ENCODE measurements at regions not wholly inside any gene's neighbourhood (a gene's known extent, or its start where the extent isn't known, plus 50 kb on each side); places are given as distances from the start of the nearest gene placed in this dataset.

- no peak for DNase-seq (ENCODE audit: low spot score)
- Histone ChIP-seq H3K27ac (ENCODE audit: low read depth, low read length, poor library complexity, severe bottlenecking) (no peak overlapping the region), H3K4me1 (ENCODE audit: insufficient read depth, low read length, poor library complexity, severe bottlenecking) (no peaks in the 10 kb centered on the region), H3K4me3 (ENCODE audit: low read depth, low read length, poor library complexity, severe bottlenecking) (no peak overlapping the region), H3K9me3 (ENCODE audit: low read depth, low read length, poor library complexity, severe bottlenecking) (no peaks in the 10 kb centered on the region), H3K27me3 (replicated peaks; ENCODE audit: insufficient read depth, low read depth, low read length, poor library complexity) (no peaks in the 10 kb centered on the region), H3K36me3 (ENCODE audit: insufficient read depth, low read length, poor library complexity, severe bottlenecking) (no peaks in the 10 kb centered on the region)
- CTCF ChIA-PET, result no interaction called here
- no peak for TF ChIP-seq EZH2 (IDR thresholded peaks at IDR 0.05; ENCODE audit: borderline replicate concordance, low read depth, low read length, poor library complexity, severe bottlenecking)
- TF ChIP-seq, protein P1, sequence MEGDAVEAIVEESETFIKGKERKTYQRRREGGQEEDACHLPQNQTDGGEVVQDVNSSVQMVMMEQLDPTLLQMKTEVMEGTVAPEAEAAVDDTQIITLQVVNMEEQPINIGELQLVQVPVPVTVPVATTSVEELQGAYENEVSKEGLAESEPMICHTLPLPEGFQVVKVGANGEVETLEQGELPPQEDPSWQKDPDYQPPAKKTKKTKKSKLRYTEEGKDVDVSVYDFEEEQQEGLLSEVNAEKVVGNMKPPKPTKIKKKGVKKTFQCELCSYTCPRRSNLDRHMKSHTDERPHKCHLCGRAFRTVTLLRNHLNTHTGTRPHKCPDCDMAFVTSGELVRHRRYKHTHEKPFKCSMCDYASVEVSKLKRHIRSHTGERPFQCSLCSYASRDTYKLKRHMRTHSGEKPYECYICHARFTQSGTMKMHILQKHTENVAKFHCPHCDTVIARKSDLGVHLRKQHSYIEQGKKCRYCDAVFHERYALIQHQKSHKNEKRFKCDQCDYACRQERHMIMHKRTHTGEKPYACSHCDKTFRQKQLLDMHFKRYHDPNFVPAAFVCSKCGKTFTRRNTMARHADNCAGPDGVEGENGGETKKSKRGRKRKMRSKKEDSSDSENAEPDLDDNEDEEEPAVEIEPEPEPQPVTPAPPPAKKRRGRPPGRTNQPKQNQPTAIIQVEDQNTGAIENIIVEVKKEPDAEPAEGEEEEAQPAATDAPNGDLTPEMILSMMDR (conservative IDR thresholded peaks at IDR 0.05; ENCODE audit: low read depth, low read length), result no peak
- intact Hi-C loops (cut with micrococcal nuclease; ENCODE audit: unreplicated experiment), result no loop called here
- POLR2A ChIA-PET (ENCODE audit: low non-redundant PET), result no interaction called here
- no TSS peak for BruUV-seq (replicated peaks)
Measured at GRCh38 chr5:58244819-58245475, 214.9 kb downstream of the PLK2 start.

DNA sequence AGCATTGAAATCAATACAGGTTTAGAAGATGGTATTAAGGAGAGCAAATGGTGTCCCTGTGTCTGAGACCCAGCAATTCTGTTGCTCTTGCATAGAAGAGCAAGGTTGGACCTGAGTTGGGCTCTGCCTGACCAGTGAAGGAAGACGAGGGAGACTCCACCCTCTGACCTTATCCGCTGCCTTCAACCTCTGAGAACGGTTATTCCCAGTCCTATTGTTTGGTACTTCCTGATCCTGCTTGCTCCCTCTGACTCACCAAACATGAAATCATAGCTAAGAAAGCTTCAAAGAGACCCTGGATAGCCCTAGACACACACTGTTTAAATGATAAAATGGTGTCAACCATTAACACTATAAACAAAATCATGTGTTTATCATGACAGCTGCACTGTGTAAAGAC, 218.5 kb downstream of the PLK2 start:
- H3K27me3 ChIP-seq (replicated peaks; ENCODE audit: insufficient read depth, low read depth, low read length, poor library complexity), result no peaks in the 10 kb centered on the region
- ChIA-PET CTCF (no interaction called here), POLR2A (ENCODE audit: low non-redundant PET) (interaction anchor here (0.6 kb wide), 1 partner anchor 21 kb away, joined by 3 read pairs; no protein-coding TSS in a partner anchor)
- no peaks in the 10 kb centered on the region for H3K4me1 ChIP-seq (ENCODE audit: insufficient read depth, low read length, poor library complexity, severe bottlenecking)
- no peak overlapping the region for H3K27ac ChIP-seq (ENCODE audit: low read depth, low read length, poor library complexity, severe bottlenecking)
- H3K9me3 ChIP-seq (ENCODE audit: low read depth, low read length, poor library complexity, severe bottlenecking), result no peaks in the 10 kb centered on the region
- DNase-seq (ENCODE audit: low spot score), result no peak
- no peak for TF ChIP-seq EZH2 (IDR thresholded peaks at IDR 0.05; ENCODE audit: borderline replicate concordance, low read depth, low read length, poor library complexity, severe bottlenecking)
- TF ChIP-seq, protein P1 (conservative IDR thresholded peaks at IDR 0.05; ENCODE audit: low read depth, low read length), result no peak
- intact Hi-C loops (cut with micrococcal nuclease; ENCODE audit: unreplicated experiment), result no loop called here
- H3K4me3 ChIP-seq (ENCODE audit: low read depth, low read length, poor library complexity, severe bottlenecking), result no peak overlapping the region
- BruUV-seq (replicated peaks), result no TSS peak
- no peaks in the 10 kb centered on the region for H3K36me3 ChIP-seq (ENCODE audit: insufficient read depth, low read length, poor library complexity, severe bottlenecking)

GRCh38 chr5:58240322-58240721, 219.6 kb downstream of the PLK2 start:
- ChIA-PET POLR2A (ENCODE audit: low non-redundant PET) (no interaction called here), CTCF (no interaction called here)
- no peaks in the 10 kb centered on the region for H3K4me1 ChIP-seq (ENCODE audit: insufficient read depth, low read length, poor library complexity, severe bottlenecking)
- H3K9me3 ChIP-seq (ENCODE audit: low read depth, low read length, poor library complexity, severe bottlenecking), result no peaks in the 10 kb centered on the region
- DNase-seq (ENCODE audit: low spot score), result no peak
- H3K27ac ChIP-seq (ENCODE audit: low read depth, low read length, poor library complexity, severe bottlenecking), result no peak overlapping the region
- TF ChIP-seq EZH2 (IDR thresholded peaks at IDR 0.05; ENCODE audit: borderline replicate concordance, low read depth, low read length, poor library complexity, severe bottlenecking), result no peak
- TF ChIP-seq, protein P1 (conservative IDR thresholded peaks at IDR 0.05; ENCODE audit: low read depth, low read length), result no peak
- no peak overlapping the region for H3K4me3 ChIP-seq (ENCODE audit: low read depth, low read length, poor library complexity, severe bottlenecking)
- intact Hi-C loops (cut with micrococcal nuclease; ENCODE audit: unreplicated experiment), result no loop called here
- no peaks in the 10 kb centered on the region for H3K36me3 ChIP-seq (ENCODE audit: insufficient read depth, low read length, poor library complexity, severe bottlenecking)
- no TSS peak for BruUV-seq (replicated peaks)
- H3K27me3 ChIP-seq (replicated peaks; ENCODE audit: insufficient read depth, low read depth, low read length, poor library complexity), result no peaks in the 10 kb centered on the region
